Brain pericyte (primary cell): ENCODE measurements at regions not wholly inside any gene's neighbourhood (a gene's known extent, or its start where the extent isn't known, plus 50 kb on each side); places are given as distances from the start of the nearest gene placed in this dataset.

ENCODE experiments used
- DNase-seq: peaks from one replicate; pipeline ENCODE4 v3.0.0-alpha.2; 2012; ENCODE audit warnings: low read depth, low spot score

DNA sequence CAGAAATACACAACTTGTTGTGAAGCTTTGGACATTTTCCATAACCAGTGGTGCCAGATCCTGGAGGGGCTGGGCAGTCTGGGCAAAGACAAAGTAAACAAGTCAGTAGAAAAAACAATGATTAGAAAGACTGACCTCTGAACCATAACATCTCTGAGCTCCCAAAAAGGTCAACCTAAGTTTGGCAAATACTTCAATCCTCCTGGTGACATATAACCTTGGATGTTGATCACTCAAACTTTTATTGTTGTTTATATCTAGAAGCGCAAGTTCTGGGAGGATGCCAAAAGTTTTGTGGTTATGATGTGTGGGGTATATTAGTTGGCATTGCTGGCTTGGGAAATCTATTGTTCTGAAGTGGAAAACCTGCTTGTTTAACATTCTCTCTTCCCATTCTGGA is 257.7 kb downstream of the DIPK2A start:
- DNase-seq, result no peak

DNA sequence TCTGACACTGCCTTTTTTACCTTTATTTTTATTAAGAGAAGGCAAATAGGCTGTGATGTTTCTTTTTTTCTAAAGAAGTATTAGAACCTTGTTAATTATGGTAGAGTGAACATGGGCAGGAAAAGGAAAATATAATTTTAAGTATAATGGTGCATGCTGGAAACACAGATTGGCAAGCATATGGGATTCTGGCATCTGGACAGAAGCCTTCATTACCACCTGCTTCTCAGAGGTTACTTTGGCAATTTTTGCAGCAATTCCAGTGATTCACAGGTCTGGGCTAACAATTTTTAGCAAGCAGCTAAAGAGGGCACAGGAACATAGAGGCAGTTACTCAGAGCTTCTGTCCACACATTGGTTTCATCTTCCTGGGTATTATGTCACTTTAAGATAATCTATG is 258.3 kb downstream of the DIPK2A start:
- DNase-seq, result no peak

DNA sequence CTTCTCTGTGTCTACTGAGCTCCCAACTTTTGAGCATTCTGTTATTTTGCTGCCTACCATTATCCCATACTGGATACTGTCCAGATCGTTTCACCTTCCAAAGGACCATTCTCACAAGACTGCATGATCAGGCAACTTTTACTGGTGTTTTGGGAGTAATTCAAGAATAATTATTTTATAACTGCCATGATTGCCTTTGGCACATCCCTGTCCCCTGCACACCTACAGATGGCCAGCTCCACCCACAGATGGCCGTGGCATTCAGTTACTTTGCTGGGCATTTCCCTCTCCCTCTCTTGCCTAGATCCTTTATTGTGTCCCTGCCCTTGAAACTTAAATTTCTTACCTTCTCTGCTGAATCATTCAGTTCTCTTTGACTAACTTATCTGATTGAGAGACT is 263.9 kb downstream of the DIPK2A start:
- DNase-seq, result no peak

DNA sequence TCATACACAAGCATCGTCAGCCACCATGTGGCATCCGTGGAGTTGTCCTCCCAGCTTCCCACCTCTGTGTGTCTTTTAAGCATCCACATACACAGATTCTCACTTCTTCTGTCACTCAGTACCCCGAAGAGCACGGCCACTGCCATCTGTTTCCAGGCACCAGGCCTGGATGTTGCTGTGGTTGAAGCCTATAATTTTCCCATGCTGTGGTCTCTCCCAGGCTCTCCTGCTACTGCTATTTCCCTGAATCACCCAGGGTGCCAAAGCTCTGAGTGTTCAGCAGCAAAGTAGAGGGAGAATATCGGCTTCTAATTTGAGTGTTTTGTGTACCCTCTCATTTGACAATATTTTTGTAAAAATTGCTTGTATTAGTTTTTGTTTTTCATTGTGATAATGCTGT is 265.7 kb downstream of the DIPK2A start:
- DNase-seq, result no peak

DNA sequence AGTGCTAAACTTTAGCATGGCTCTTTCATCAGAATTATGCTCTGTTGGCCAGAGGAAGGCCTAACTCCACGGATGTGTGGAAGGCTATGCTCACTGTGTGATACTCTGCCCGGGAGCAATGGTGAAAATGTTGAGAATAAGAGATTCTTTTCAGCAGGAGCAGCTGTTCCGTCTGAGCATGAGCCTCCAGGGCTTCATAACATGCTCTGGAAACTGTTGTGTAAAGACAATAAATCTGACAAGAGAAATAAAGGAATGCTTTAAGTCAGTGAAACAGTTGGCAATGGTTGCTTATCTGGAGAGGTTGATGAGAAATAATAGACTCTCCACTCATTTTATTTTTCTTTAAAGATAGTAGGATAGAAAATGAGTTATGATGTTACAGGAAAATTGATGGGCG is 269.8 kb downstream of the DIPK2A start:
- DNase-seq, result no peak

DNA sequence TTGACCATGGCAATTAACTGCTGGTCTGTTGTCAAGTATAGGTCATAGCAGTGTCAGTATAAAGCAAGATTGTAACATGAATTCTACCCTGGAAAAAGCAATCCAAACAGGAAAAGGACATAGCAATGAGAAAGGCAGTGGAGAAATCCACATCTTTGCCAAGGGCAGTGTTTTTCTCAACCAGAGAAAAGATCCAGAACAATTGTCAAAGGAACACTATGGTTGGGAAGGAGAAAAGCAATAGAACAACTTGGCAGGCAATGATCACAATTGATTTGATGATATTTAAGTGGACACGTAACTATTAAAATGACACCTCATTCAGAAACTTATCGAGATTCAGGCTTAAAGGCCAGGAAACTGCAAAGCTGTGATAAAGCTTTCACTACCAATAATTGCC is 271.1 kb downstream of the DIPK2A start:
- no peak for DNase-seq

DNA sequence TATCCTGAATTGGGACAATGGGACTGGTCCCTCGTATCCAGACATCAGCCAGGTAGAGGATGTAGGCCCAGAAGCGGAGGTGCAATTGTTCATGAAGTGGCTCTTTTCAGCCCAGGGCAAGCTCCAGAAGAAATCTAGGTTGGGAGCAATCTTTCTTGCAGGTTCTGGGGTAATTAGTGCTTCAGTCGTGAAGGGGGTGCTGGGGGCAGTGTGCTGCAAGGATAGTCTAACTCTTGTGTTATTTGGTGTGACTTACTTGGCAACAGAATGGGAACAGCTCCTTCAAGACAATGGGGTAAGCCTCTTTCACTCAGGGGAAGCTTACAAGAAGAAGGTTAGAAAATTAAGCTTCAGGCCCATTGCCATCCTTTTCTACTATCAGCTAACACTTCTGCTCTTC is 273.0 kb downstream of the DIPK2A start:
- no peak for DNase-seq

DNA sequence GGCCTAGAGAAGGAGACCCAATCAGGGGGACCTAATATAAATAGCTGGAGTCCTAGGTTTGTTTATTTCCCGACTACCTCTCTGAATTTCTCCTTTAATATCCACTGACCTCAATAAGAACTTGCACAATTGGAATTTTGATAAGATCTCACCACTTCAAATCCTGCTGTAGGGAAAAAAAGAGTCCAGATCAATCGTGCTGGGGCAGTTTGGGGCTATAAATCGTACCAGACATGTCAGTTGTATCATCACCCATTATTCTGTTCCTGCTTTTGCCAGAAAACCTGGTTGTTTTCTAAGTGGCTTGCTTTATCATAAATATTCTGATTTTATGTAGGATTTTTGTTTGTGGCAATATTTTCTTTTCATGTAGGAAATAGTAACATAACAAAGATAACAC is 281.3 kb downstream of the DIPK2A start:
- no peak for DNase-seq

DNA sequence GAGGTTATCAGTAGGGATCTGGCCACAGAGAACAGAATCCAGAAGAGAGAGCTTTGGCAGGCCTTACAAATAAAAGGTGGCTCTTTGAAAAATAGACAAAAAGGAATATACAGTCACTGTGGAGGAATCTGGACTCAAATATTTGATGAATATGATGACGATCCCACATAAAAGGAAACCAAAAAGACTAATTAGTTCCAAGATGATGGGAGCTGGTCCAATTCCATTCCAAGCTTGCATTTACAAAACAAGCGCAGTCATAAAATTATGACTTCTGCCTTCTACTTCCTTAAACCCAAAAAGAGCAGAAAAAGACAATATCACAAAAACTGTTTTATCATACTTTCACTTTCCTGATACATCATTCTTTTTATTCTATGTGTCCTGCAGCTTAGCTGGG is 285.8 kb downstream of the DIPK2A start:
- no peak for DNase-seq

DNA sequence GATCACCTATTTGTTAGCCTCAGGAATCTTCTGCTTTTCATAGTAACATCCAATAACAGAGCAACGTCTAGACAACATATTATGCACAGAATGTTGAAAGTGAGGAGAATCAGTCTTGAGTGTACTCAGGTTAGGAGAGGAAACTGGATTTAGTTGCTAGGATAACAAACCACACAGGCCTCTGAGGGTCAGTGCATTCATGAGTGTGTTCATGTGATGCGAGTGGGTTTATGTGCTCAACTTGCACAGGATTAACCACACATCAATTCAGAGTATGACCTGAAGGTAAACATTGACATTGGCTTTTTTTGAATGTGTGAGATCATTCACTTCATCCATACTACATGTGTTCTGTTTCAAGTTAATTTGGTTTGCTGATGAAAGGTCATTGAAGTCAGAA is 287.6 kb downstream of the DIPK2A start:
- DNase-seq, result no peak

DNA sequence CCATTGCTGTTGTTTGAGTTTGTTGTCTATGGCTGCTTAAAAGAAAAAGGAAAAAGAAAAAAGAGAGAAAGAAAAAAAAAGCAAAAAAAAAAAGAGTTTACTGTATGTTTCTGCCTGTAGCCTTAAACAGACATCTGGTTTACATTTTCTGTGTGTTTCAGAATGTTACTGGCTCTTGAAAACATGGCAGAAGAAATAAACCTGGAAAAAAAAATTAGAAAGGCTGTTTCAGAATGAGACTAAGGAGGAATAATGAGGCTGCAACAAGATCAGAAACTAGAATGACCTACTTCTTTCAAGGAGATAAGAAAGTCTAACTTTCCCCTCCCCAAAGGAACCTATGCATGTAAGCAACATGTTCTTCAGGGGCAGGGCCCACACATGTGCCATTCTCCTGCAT is 292.1 kb downstream of the DIPK2A start:
- no peak for DNase-seq

DNA sequence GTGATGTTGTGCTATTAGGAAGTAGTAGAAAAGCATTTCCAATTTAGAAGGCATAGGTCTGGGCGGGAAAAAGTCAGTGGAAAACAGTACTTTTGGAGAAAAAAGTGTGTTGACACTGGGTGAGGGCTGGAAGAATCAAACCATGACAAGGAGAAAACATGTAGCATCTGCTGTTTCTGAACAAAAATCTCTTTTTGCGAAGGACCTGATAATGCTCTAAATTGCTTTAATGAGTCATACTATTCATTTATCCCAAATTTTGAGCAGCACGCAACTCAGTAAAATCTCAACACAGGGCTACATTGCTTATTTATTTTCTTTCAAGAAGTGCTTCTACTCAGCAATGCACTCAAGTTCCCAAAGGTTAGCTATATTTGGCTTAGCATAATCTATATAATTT is 292.7 kb downstream of the DIPK2A start:
- DNase-seq, result no peak

DNA sequence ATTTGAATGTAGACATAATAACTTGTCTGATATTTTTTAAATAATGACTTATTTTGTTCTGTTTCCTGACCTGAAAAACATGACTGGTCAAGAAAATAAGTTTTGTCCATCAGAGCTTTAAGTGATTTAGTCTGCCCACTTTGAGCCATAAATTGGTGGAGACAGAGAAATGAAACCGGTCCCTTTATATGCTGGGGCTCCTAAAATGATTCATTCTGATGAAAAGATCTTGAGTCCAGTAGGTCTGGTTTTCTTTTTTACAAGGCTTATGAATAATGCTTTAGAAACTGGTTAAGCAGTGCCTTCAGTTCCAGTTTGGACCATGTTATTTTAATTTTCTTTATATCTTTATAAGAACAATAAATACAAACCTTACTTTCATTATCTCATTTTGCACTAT is 293.2 kb downstream of the DIPK2A start:
- no peak for DNase-seq

DNA sequence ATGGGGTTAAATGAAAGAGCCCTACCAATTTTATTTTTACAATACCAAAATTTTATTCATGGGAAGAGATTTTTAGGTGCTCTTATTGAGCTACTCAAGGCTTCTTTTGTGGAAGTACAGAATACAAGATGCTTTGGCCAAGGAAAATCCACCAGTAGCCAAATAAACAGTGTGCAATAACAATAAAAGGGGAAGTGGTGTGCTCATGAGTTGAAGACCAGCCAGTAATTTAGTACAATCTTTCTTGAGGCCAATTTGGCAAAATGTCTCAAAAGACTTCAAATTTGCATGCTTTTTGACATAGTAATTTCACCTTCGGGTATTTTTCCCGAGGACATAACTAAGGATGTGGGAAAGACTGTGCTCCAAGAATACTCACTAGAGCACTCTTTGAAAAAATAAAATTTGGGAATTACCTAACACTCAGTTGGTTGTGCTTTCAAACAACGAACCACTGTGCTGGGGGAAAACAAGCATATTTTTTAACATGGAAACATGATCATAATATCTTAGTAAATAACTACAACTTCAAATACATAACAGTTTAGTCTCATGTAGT is 294.0 kb downstream of the DIPK2A start:
- DNase-seq, result no peak

DNA sequence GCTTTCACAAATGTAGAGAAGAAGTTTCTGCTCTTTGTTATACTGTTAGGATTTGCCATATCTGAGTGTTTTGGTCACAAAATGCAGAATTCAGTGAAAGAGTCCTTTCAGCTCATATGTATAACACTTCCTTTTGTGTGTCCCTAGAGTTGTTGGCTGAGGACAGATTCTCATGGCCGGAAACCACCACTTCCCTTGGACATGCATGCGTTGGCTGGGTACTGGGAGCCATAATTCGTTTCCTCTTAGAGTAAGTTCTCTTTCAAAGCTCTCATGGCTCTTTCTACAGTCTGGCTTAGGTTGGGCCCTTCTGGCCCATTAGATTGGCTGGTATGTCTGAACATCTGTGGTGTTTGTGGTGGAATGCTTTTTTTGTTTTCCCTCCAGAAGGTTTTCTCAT is 298.5 kb downstream of the DIPK2A start:
- DNase-seq, result no peak

DNA sequence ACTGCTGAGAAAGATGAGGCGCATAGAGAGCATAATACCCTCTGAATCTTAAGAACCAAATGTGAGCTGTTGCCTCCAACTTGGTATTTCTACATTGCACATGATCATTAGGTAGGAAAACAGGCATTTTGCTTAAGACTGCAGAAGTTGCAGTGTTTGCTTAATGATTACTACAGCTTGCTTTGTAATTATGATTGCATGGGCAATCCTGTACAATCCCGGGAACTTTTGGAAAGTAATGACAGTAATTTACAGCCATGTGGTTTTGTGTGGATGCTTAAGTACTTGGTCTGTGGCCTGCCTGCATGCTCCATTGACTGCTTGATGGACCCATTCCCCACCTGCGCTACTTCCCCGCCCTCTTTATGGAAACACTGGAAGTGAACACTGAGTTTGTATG is 301.1 kb downstream of the DIPK2A start:
- DNase-seq, result no peak

DNA sequence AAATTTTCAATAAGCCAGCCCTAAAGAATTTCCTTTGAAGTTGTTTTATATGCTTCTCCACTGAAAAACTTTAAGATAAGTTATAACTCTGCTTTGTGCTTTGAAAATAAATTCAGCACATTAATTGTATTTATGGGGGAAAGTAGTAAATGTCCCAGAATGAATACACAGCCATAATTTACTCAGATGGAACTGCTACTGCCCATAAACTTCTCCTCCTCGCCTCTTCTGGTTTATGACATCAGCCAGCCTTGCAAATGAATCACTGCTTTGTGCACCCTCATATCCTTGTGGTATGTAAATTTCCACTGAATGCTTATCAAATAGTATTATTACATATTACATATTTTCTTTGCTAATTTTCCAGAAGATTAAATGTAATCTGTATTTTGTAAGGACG is 302.0 kb downstream of the DIPK2A start:
- DNase-seq, result no peak

DNA sequence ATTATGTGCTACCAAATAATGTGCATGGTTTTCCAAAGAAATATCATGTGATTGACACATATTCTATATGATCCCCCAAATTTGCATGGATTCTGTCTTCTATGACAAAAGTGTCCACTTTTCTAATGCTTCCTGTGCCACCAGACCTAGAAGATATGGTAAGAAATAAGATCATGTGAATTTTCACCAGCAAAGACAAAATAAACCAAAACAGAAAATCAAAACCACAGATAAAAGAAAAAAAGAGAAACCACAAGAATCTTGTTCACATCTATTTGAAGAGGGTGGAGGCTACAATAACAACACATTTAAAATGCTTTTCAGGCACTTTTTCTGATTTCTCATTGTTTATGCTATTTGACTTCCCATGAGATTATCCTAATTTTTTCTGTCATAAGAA is 303.4 kb downstream of the DIPK2A start:
- DNase-seq, result no peak

DNA sequence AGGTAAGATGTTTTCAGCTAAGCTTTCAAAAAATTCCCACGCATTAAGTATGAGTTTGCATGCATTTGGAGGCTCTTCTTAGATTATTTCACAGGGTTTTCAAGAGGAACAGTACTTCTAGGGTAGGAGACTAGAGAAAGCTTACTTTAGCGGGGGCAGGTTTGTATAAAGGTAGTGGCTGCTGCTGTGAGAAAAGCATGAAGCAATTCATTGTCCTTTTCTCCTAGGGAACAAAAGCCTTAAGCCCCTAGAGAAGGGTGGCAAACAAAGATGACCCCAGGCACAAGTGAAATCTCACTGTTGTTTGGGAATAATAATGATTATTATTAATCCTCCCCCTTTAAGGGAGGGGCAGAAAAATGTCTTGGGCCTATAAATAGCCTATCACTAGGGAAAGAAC is 310.7 kb downstream of the DIPK2A start:
- no peak for DNase-seq

DNA sequence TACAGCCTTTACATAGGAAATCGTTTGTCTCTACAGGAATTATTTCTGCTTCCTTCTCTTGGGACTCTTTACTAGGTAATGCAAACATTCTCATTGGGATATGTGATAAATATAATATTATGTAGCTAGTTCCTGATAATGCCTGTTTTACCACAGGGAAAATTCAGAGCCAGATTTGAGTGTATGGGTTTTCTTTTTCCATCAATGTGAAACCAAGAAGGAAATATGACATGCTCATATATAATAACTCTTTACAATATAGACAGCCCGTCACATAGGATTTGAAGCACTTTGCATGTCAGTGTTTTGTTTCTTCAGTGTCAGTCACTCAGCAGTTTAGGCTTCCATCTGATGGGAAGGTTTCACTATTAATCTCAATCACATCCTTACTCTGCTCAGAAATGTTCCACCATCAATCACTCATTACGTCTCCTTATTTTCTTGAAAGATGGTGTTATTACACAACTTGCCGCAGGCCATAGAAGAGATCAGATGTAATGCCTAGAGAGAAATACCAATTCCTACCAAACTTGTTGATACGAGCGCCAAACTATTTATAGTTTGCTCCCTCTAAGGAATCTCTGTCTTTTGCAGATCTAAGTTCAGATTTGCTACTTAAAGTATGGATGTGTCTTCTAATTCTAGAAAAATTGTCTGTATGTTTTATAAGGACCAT is 314.8 kb downstream of the DIPK2A start:
- no peak for DNase-seq

DNA sequence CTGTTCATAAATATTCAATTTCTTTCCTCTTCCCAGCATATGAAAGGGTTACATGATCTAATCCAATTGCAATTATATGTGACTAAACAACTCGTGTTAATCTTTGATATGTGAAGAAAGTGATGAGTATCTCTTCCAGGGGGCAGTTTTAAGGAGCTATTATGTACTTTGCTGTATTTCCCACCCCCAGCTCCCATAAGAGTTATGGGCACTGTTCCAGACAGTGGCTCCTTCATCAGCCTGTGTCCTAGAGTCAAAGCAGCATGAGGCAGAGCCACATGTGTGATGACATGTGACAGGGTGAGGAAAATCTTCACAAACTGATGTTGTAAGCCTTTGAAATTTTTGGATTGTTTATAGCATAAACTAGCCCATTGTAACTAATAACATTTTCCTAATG is 315.4 kb downstream of the DIPK2A start:
- no peak for DNase-seq

DNA sequence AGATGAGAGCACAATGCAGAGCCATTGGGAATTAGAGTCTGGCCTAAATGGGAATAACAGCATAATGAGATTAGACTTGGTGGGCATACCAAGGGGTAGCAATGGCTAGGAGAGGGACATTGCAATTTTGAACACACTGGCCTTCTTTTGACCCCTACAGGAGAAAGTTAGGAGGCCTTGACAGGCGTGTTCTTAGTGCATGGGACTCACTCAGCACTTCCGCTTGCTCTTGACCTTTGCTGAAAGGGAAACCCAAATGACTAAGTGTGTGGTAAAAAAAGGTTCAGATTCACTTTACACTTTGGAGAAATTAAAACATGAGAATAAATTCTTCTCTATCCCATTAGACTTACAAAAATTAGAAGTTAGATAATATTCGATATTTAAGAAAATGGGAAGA is 317.4 kb downstream of the DIPK2A start:
- DNase-seq, result no peak

DNA sequence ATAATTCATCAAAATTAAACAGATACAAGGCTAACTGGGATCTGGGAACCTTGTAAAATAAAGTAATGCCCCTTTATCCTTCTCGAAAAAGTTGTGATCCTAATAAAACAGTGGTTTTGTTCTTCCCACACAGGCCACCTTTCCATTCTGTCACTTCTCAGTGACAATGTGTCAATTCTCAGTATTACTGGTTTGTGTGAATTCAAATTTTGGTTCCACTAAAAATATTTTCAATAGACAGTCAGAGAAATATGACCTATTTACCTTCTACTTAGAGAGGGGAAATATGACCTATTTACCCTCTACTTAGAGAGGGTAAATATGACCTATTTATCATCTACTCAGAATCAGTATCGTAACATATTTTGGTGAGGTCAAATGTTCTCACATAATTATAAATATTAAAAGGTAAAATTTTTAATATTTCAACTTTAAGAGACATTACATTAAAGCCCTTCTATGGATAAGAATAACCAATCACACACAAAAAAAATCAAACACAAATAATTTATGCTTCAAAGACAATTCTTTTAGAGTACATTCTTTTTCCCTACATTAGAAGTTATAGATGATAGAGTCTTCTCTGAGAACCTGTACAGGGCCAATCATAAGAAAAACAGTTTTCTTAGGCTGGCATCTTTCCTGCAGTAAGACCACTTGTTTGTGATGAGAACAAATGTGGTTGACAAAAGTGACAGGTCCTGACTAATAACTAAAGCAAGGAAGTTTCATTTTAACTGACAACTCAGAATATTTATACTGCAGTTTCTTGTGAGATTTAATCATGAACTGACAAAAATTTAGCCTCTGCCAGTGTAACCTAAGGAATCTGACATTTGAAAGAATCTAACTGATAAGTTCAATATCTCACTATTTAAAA is 323.3 kb downstream of the DIPK2A start:
- no peak for DNase-seq
